WTC11 (cell line): ENCODE measurements at regions not wholly inside any gene's neighbourhood (a gene's known extent, or its start where the extent isn't known, plus 50 kb on each side); places are given as distances from the start of the nearest gene placed in this dataset.

ENCODE experiments used
- ATAC-seq: fragments of 200-7000 bp; cut with Tn5 transposase; 2 replicates; pipeline ENCODE4 v1.10.0; 2021; ENCODE audit warnings: mild to moderate bottlenecking, moderate library complexity
- CTCF ChIA-PET: fragments of 300-600 bp; sonication (Branson Sonifier 250); formaldehyde crosslinking; loops from one replicate; lab custom pipeline; 2021; ENCODE audit warnings: antibody characterized with exemption; lab: Charles Lee
- POLR2A ChIA-PET: fragments of 350-600 bp; sonication (Branson Sonifier 250); formaldehyde crosslinking; loops from one replicate; lab custom pipeline; 2021; ENCODE audit warnings: antibody characterized with exemption; lab: Charles Lee
- DNase-seq: peaks from one replicate; pipeline ENCODE4 v3.0.0; 2021; ENCODE audit warnings: low spot score
- H3K27ac Mint-ChIP-seq: 2 replicates; pipeline ENCODE4 v1.8.0; 2021; ENCODE audit warnings: mixed read lengths
- H3K27me3 Mint-ChIP-seq: 2 replicates; pipeline ENCODE4 v1.8.0; 2021; ENCODE audit warnings: low read depth, mild to moderate bottlenecking, moderate library complexity, mixed read lengths
- H3K36me3 Mint-ChIP-seq: 2 replicates; pipeline ENCODE4 v1.8.0; 2021; ENCODE audit warnings: mixed read lengths
- H3K4me1 Mint-ChIP-seq: 2 replicates; pipeline ENCODE4 v1.8.0; 2022; ENCODE audit warnings: mixed read lengths
- H3K4me3 Mint-ChIP-seq: 2 replicates; pipeline ENCODE4 v1.8.0; 2021; ENCODE audit warnings: mild to moderate bottlenecking, moderate library complexity, mixed read lengths
- H3K9me3 Mint-ChIP-seq: 2 replicates; pipeline ENCODE4 v1.8.0; 2021; ENCODE audit warnings: mixed read lengths
- FOXP1 ChIP-seq: sonication (generic); formaldehyde crosslinking; IDR thresholded peaks from 2 replicates; pipeline ENCODE4 v1.8.0; 2022; ENCODE audit warnings: missing genetic modification reagents, mild to moderate bottlenecking, moderate library complexity, borderline replicate concordance
- NR2C2 ChIP-seq: sonication (generic); formaldehyde crosslinking; IDR thresholded peaks from 2 replicates; pipeline ENCODE4 v1.8.0; 2022; ENCODE audit warnings: mild to moderate bottlenecking, missing genetic modification reagents
- SMAD4 ChIP-seq: sonication (generic); formaldehyde crosslinking; IDR thresholded peaks from 2 replicates; pipeline ENCODE4 v1.8.0; 2022; ENCODE audit warnings: mild to moderate bottlenecking, missing genetic modification reagents
- ZNF423 ChIP-seq: fragments of 250-450 bp; sonication (Bioruptor Pico); IDR thresholded peaks from 2 replicates; pipeline ENCODE4 v2.1.2; 2022; ENCODE audit warnings: mild to moderate bottlenecking, moderate library complexity
- TF ChIP-seq, protein P1 (sequence below): sonication (generic); formaldehyde crosslinking; IDR thresholded peaks from 2 replicates; pipeline ENCODE4 v1.8.1; 2023; ENCODE audit warnings: mild to moderate bottlenecking, missing genetic modification reagents, moderate library complexity
- TF ChIP-seq, protein P2 (sequence below): sonication (generic); formaldehyde crosslinking; IDR thresholded peaks from 2 replicates; pipeline ENCODE4 v1.8.1; 2023; ENCODE audit warnings: mild to moderate bottlenecking, missing genetic modification reagents
- TF ChIP-seq, protein P3 (sequence below): sonication (generic); formaldehyde crosslinking; conservative IDR thresholded peaks from 2 replicates; pipeline ENCODE4 v1.8.1; 2023; ENCODE audit warnings: mild to moderate bottlenecking, low read depth, missing genetic modification reagents, moderate library complexity
- TF ChIP-seq, protein P4 (sequence below): fragments of 200-600 bp; IDR thresholded peaks from 2 replicates; pipeline ENCODE4 v1.8.0; 2022; ENCODE audit warnings: antibody characterized with exemption
- TF ChIP-seq, protein P5 (sequence below): fragments of 250-450 bp; sonication (Bioruptor Pico); IDR thresholded peaks from 2 replicates; pipeline ENCODE4 v1.8.0; 2021; ENCODE audit warnings: mild to moderate bottlenecking
- TF ChIP-seq, protein P6 (sequence below): sonication (generic); formaldehyde crosslinking; IDR thresholded peaks from 2 replicates; pipeline ENCODE4 v1.8.1; 2023; ENCODE audit warnings: mild to moderate bottlenecking, missing genetic modification reagents
- TF ChIP-seq, protein P7 (sequence below): sonication (generic); formaldehyde crosslinking; IDR thresholded peaks from 2 replicates; pipeline ENCODE4 v1.8.0; 2022; ENCODE audit warnings: mild to moderate bottlenecking, missing genetic modification reagents

DNA sequence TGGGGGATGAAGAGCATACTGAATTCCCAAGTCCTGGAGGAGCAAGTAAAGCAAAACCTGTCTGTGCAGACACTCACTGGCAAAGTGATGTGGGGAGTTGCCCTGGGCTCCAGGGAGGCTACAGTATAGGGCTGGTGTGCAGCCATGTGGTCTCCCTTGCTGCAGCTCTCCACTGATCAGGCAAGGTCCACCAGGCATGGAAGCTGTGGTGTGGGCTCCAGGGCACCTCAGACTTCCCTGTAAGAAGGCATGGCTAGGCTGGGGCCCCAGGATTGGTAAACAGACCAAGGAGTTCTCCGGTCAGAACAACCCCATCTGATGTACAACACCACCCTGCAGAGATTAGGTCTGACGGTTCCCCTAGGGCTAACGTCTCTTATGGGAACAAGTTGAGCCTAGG is 241.9 kb upstream of the NDST4 start (continued):
- TF ChIP-seq, protein P1, sequence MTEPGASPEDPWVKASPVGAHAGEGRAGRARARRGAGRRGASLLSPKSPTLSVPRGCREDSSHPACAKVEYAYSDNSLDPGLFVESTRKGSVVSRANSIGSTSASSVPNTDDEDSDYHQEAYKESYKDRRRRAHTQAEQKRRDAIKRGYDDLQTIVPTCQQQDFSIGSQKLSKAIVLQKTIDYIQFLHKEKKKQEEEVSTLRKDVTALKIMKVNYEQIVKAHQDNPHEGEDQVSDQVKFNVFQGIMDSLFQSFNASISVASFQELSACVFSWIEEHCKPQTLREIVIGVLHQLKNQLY (CRISPR knock-in tag), result no peak
- no peak for TF ChIP-seq NR2C2 (CRISPR knock-in tag)
- TF ChIP-seq, protein P2, sequence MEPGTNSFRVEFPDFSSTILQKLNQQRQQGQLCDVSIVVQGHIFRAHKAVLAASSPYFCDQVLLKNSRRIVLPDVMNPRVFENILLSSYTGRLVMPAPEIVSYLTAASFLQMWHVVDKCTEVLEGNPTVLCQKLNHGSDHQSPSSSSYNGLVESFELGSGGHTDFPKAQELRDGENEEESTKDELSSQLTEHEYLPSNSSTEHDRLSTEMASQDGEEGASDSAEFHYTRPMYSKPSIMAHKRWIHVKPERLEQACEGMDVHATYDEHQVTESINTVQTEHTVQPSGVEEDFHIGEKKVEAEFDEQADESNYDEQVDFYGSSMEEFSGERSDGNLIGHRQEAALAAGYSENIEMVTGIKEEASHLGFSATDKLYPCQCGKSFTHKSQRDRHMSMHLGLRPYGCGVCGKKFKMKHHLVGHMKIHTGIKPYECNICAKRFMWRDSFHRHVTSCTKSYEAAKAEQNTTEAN (CRISPR knock-in tag), result no peak
- TF ChIP-seq, protein P3, sequence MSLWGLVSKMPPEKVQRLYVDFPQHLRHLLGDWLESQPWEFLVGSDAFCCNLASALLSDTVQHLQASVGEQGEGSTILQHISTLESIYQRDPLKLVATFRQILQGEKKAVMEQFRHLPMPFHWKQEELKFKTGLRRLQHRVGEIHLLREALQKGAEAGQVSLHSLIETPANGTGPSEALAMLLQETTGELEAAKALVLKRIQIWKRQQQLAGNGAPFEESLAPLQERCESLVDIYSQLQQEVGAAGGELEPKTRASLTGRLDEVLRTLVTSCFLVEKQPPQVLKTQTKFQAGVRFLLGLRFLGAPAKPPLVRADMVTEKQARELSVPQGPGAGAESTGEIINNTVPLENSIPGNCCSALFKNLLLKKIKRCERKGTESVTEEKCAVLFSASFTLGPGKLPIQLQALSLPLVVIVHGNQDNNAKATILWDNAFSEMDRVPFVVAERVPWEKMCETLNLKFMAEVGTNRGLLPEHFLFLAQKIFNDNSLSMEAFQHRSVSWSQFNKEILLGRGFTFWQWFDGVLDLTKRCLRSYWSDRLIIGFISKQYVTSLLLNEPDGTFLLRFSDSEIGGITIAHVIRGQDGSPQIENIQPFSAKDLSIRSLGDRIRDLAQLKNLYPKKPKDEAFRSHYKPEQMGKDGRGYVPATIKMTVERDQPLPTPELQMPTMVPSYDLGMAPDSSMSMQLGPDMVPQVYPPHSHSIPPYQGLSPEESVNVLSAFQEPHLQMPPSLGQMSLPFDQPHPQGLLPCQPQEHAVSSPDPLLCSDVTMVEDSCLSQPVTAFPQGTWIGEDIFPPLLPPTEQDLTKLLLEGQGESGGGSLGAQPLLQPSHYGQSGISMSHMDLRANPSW (CRISPR knock-in tag), result no peak
- TF ChIP-seq, protein P4, sequence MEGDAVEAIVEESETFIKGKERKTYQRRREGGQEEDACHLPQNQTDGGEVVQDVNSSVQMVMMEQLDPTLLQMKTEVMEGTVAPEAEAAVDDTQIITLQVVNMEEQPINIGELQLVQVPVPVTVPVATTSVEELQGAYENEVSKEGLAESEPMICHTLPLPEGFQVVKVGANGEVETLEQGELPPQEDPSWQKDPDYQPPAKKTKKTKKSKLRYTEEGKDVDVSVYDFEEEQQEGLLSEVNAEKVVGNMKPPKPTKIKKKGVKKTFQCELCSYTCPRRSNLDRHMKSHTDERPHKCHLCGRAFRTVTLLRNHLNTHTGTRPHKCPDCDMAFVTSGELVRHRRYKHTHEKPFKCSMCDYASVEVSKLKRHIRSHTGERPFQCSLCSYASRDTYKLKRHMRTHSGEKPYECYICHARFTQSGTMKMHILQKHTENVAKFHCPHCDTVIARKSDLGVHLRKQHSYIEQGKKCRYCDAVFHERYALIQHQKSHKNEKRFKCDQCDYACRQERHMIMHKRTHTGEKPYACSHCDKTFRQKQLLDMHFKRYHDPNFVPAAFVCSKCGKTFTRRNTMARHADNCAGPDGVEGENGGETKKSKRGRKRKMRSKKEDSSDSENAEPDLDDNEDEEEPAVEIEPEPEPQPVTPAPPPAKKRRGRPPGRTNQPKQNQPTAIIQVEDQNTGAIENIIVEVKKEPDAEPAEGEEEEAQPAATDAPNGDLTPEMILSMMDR, result no peak
- TF ChIP-seq, all 79 proteins: peak for 0

DNA sequence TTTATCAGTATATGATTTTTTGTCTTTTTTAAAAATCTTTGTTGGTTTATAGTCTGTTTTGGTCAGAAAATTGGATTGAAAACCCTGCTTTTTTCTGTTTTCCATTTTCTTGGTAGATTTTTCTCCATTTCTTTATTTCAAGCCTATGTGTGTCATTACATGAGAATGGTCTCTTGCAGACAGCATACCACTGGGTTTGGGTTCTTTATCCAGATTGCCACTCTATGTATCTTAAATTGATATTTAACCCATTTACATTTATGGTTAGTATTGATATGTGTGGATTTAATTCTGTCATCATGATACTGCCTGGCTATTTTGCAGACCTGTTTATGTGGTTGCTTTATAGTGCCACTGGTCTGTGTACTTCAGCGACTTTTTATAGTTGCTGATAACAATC is 239.9 kb upstream of the NDST4 start:
- ChIA-PET CTCF (no interaction called here), POLR2A (no interaction called here)
- Mint-ChIP-seq H3K4me1 (no peaks in the 10 kb centered on the region), H3K27me3 (no peaks in the 10 kb centered on the region), H3K27ac (no peak overlapping the region), H3K4me3 (no peak overlapping the region), H3K36me3 (peaks cover 32% of the 10 kb centered on the region), H3K9me3 (peaks cover 57% of the 10 kb centered on the region)
- ATAC-seq (no peak), DNase-seq (no peak)
- TF ChIP-seq, protein P5, sequence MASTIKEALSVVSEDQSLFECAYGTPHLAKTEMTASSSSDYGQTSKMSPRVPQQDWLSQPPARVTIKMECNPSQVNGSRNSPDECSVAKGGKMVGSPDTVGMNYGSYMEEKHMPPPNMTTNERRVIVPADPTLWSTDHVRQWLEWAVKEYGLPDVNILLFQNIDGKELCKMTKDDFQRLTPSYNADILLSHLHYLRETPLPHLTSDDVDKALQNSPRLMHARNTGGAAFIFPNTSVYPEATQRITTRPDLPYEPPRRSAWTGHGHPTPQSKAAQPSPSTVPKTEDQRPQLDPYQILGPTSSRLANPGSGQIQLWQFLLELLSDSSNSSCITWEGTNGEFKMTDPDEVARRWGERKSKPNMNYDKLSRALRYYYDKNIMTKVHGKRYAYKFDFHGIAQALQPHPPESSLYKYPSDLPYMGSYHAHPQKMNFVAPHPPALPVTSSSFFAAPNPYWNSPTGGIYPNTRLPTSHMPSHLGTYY (CRISPR knock-in tag), result no peak
- no peak for TF ChIP-seq FOXP1
- TF ChIP-seq, protein P6, sequence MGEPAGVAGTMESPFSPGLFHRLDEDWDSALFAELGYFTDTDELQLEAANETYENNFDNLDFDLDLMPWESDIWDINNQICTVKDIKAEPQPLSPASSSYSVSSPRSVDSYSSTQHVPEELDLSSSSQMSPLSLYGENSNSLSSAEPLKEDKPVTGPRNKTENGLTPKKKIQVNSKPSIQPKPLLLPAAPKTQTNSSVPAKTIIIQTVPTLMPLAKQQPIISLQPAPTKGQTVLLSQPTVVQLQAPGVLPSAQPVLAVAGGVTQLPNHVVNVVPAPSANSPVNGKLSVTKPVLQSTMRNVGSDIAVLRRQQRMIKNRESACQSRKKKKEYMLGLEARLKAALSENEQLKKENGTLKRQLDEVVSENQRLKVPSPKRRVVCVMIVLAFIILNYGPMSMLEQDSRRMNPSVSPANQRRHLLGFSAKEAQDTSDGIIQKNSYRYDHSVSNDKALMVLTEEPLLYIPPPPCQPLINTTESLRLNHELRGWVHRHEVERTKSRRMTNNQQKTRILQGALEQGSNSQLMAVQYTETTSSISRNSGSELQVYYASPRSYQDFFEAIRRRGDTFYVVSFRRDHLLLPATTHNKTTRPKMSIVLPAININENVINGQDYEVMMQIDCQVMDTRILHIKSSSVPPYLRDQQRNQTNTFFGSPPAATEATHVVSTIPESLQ, result no peak
- TF ChIP-seq, protein P7, sequence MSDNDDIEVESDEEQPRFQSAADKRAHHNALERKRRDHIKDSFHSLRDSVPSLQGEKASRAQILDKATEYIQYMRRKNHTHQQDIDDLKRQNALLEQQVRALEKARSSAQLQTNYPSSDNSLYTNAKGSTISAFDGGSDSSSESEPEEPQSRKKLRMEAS, result no peak
- TF ChIP-seq SMAD4 (CRISPR knock-in tag), result no peak

DNA sequence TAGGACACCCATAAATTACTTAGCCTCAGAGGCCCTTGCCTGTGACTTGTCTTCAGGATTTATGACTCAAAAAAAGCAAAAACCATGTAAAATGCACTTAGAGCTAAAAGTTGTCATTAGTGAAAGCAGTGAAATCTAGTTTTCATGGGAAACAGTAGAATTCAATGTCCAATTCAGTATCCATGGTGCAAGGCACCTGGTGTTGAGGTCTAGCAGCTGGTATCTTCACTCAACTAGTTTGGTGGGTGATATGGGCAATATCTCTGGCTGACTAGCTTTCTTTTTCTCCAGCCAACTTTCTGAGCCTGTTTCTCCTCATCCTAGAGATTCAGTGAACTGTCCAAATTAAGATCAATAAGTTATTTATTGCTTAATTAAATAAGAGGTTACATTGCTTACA is 229.8 kb upstream of the NDST4 start:
- no peaks in the 10 kb centered on the region for H3K36me3 Mint-ChIP-seq
- H3K4me1 Mint-ChIP-seq, result no peaks in the 10 kb centered on the region
- no peak overlapping the region for H3K27ac Mint-ChIP-seq
- ChIA-PET POLR2A (no interaction called here), CTCF (no interaction called here)
- H3K27me3 Mint-ChIP-seq, result no peaks in the 10 kb centered on the region
- H3K4me3 Mint-ChIP-seq, result no peak overlapping the region
- no peaks in the 10 kb centered on the region for H3K9me3 Mint-ChIP-seq
- ATAC-seq, result no peak
- no peak for TF ChIP-seq ZNF423 (CRISPR knock-in tag)
- no peak for DNase-seq
